A549 (cell line): ENCODE measurements at regions not wholly inside any gene's neighbourhood (a gene's known extent, or its start where the extent isn't known, plus 50 kb on each side); places are given as distances from the start of the nearest gene placed in this dataset.

ENCODE experiments used
- ATAC-seq, 2 experiments: fragments of 200-7000 bp in 1 of 2; fragments of >200 bp in 1 of 2; cut with Nextera tagmentation in 1 of 2; cut with Tn5 transposase in 1 of 2; 3 replicates each; pipeline versions ENCODE4 v1.8.0 to v1.9.1; 2018 to 2020; ENCODE audit warnings: mild to moderate bottlenecking in 1 of 2, moderate library complexity in 1 of 2
- CTCF ChIA-PET: fragments of 300-600 bp; sonication (Branson Sonifier 250); formaldehyde crosslinking; extraction: SDS; loops from one replicate; lab custom pipeline; 2021; ENCODE audit warnings: antibody characterized with exemption, inconsistent platforms; lab: Yijun Ruan, JAX
- POLR2A ChIA-PET: fragments of 350-600 bp; formaldehyde crosslinking; extraction: SDS; loops from one replicate; lab custom pipeline; 2021; ENCODE audit warnings: antibody characterized with exemption, inconsistent platforms; lab: Yijun Ruan, JAX
- DNase-seq, 2 experiments: peaks; one replicate each; pipeline versions ENCODE4 v3.0.0 to v3.0.0-alpha.2; 2011 to 2016; ENCODE audit warnings: low read depth in 1 of 2, low spot score in 1 of 2
- FAIRE-seq: peaks from 2 replicates; lab custom pipeline; 2011; peaks lifted over from hg19 to GRCh38; lab: Jason Lieb, UNC
- H3K27ac ChIP-seq, 2 experiments: fragments of >200 bp; sonication (Bioruptor Twin); formaldehyde crosslinking; 3 replicates each; pipeline ENCODE4 v1.5.1; 2016 to 2017
- H3K4me1 ChIP-seq: fragments of >200 bp; sonication (Bioruptor Twin); formaldehyde crosslinking; 3 replicates; pipeline ENCODE4 v1.6.1; 2016
- H3K4me2 ChIP-seq: fragments of >200 bp; sonication (Bioruptor Twin); formaldehyde crosslinking; 3 replicates; pipeline ENCODE4 v1.6.1; 2016
- H3K4me3 ChIP-seq: fragments of >200 bp; sonication (Bioruptor Twin); formaldehyde crosslinking; 3 replicates; pipeline ENCODE4 v1.5.1; 2016
- H3K9me3 ChIP-seq: fragments of >200 bp; sonication (Bioruptor Twin); formaldehyde crosslinking; 3 replicates; pipeline ENCODE4 v1.6.1; 2016
- CEBPB ChIP-seq, 2 experiments: fragments of >200 bp in 1 of 2; sonication (Bioruptor Twin) in 1 of 2; formaldehyde crosslinking in 1 of 2; IDR thresholded peaks; 2 replicates each; pipeline ENCODE4 v1.6.1; 2012 to 2016
- EHF ChIP-seq: fragments of 250-450 bp; sonication (Bioruptor Pico); IDR thresholded peaks from 2 replicates; pipeline ENCODE4 v1.5.0; 2020; ENCODE audit warnings: mild to moderate bottlenecking
- EP300 ChIP-seq, 2 experiments: fragments of >200 bp; sonication (Bioruptor Twin); formaldehyde crosslinking; IDR thresholded peaks; 2 replicates in 1 of 2; 3 replicates in 1 of 2; pipeline ENCODE4 v1.6.1; 2016 to 2017
- FOSB ChIP-seq: fragments of 250-450 bp; sonication (Bioruptor Pico); IDR thresholded peaks from 2 replicates; pipeline ENCODE4 v1.5.0; 2020; ENCODE audit warnings: mild to moderate bottlenecking, moderate library complexity
- FOXS1 ChIP-seq: fragments of 250-450 bp; sonication (Bioruptor Pico); IDR thresholded peaks from 2 replicates; pipeline ENCODE4 v1.5.0; 2020; ENCODE audit warnings: mild to moderate bottlenecking, moderate library complexity
- HOXA7 ChIP-seq: fragments of 250-450 bp; sonication (Bioruptor Pico); IDR thresholded peaks from 2 replicates; pipeline ENCODE4 v1.5.0; 2020; ENCODE audit warnings: mild to moderate bottlenecking, moderate library complexity
- HOXB5 ChIP-seq: fragments of 250-450 bp; sonication (Bioruptor Pico); IDR thresholded peaks from 2 replicates; pipeline ENCODE4 v1.5.0; 2020; ENCODE audit warnings: mild to moderate bottlenecking, moderate library complexity
- RAD21 ChIP-seq, 2 experiments: fragments of >200 bp in 1 of 2; sonication (Bioruptor Twin) in 1 of 2; formaldehyde crosslinking in 1 of 2; IDR thresholded peaks in 1 of 2; conservative IDR thresholded peaks in 1 of 2; 2 replicates in 1 of 2; 3 replicates in 1 of 2; pipeline ENCODE4 v1.6.1; 2012 to 2018; ENCODE audit warnings: inconsistent platforms in 1 of 2
- RFX5 ChIP-seq: fragments of 450-650 bp; IDR thresholded peaks from 2 replicates; pipeline ENCODE4 v1.7.1; 2014; ENCODE audit warnings: antibody characterized with exemption, mild to moderate bottlenecking, moderate library complexity
- ZC3H11A ChIP-seq: fragments of 450-650 bp; IDR thresholded peaks from 2 replicates; pipeline ENCODE4 v1.6.1; 2014; ENCODE audit warnings: antibody characterized with exemption, mild to moderate bottlenecking
- ZFP36 ChIP-seq: fragments of 450-650 bp; IDR thresholded peaks from 2 replicates; pipeline ENCODE4 v1.6.1; 2014; ENCODE audit warnings: borderline replicate concordance; ENCODE audit not compliant: partially characterized antibody
- ZSCAN20 ChIP-seq: fragments of 250-450 bp; sonication (Bioruptor Pico); IDR thresholded peaks from 2 replicates; pipeline ENCODE4 v1.8.0; 2022; ENCODE audit warnings: mild to moderate bottlenecking, moderate library complexity
- WGBS: methylation state at CpG from one replicate; pipeline ENCODE4 v1.1.6; 2017; ENCODE audit errors: missing lambda C conversion rate; 5-methylcytosine and 5-hydroxymethylcytosine counted together
- TF ChIP-seq, protein P1 (sequence below): fragments of >200 bp; sonication (Bioruptor Twin); formaldehyde crosslinking; IDR thresholded peaks from 3 replicates; pipeline ENCODE4 v1.5.1; 2016
- TF ChIP-seq, protein P2 (sequence below): fragments of 200-600 bp; sonication (generic); IDR thresholded peaks from 2 replicates; pipeline ENCODE4 v1.6.1; 2016; ENCODE audit warnings: antibody characterized with exemption, mild to moderate bottlenecking, moderate library complexity
- TF ChIP-seq, protein P3 (sequence below): fragments of 450-650 bp; IDR thresholded peaks from 2 replicates; pipeline ENCODE4 v1.6.1; 2014; ENCODE audit warnings: antibody characterized with exemption
- TF ChIP-seq, protein P4 (sequence below): IDR thresholded peaks from 2 replicates; pipeline ENCODE4 v1.6.1; 2012

DNA sequence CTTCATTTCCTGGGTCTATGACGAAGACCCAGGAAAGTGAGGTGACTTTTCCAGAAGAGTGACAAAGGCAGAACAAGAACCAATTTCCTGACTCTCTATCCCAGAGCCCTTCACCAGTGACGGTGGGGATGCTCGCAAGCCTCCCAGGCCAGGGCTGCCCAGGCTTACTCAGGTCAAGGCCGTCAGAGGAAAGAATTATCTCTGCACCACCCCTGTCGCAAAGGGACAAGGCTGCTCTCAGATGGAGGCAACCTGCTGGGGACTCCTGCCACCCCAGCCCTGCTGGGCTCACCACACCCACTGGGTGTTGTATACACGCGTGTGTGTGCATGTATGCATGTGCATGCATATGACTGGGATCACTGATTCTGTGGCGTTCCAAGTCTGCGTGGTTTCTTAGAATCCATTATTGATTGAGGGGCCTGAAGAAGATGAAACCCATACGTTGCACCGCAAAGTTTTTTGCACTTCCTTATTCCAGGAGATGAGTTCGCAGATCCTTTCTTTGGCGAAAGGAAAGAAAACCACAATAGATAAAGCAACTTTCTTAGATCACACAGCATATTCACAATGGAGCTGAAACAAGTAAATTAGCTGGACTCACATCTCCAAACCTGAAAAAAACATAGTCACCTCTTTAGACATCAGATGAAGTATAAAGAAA is 255.8 kb downstream of the RHOU start:
- no peak for FAIRE-seq
- no peak for DNase-seq
- TF ChIP-seq, protein P1, sequence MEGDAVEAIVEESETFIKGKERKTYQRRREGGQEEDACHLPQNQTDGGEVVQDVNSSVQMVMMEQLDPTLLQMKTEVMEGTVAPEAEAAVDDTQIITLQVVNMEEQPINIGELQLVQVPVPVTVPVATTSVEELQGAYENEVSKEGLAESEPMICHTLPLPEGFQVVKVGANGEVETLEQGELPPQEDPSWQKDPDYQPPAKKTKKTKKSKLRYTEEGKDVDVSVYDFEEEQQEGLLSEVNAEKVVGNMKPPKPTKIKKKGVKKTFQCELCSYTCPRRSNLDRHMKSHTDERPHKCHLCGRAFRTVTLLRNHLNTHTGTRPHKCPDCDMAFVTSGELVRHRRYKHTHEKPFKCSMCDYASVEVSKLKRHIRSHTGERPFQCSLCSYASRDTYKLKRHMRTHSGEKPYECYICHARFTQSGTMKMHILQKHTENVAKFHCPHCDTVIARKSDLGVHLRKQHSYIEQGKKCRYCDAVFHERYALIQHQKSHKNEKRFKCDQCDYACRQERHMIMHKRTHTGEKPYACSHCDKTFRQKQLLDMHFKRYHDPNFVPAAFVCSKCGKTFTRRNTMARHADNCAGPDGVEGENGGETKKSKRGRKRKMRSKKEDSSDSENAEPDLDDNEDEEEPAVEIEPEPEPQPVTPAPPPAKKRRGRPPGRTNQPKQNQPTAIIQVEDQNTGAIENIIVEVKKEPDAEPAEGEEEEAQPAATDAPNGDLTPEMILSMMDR: no peak
- no peak for TF ChIP-seq FOSB
- no peak for TF ChIP-seq ZFP36
- no peak for TF ChIP-seq HOXA7
- TF ChIP-seq FOXS1 (CRISPR knock-in tag): no peak
- TF ChIP-seq ZC3H11A: no peak
- TF ChIP-seq, protein P2, sequence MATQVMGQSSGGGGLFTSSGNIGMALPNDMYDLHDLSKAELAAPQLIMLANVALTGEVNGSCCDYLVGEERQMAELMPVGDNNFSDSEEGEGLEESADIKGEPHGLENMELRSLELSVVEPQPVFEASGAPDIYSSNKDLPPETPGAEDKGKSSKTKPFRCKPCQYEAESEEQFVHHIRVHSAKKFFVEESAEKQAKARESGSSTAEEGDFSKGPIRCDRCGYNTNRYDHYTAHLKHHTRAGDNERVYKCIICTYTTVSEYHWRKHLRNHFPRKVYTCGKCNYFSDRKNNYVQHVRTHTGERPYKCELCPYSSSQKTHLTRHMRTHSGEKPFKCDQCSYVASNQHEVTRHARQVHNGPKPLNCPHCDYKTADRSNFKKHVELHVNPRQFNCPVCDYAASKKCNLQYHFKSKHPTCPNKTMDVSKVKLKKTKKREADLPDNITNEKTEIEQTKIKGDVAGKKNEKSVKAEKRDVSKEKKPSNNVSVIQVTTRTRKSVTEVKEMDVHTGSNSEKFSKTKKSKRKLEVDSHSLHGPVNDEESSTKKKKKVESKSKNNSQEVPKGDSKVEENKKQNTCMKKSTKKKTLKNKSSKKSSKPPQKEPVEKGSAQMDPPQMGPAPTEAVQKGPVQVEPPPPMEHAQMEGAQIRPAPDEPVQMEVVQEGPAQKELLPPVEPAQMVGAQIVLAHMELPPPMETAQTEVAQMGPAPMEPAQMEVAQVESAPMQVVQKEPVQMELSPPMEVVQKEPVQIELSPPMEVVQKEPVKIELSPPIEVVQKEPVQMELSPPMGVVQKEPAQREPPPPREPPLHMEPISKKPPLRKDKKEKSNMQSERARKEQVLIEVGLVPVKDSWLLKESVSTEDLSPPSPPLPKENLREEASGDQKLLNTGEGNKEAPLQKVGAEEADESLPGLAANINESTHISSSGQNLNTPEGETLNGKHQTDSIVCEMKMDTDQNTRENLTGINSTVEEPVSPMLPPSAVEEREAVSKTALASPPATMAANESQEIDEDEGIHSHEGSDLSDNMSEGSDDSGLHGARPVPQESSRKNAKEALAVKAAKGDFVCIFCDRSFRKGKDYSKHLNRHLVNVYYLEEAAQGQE: no peak
- TF ChIP-seq, protein P3, sequence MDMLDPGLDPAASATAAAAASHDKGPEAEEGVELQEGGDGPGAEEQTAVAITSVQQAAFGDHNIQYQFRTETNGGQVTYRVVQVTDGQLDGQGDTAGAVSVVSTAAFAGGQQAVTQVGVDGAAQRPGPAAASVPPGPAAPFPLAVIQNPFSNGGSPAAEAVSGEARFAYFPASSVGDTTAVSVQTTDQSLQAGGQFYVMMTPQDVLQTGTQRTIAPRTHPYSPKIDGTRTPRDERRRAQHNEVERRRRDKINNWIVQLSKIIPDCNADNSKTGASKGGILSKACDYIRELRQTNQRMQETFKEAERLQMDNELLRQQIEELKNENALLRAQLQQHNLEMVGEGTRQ: no peak
- no peak for TF ChIP-seq RAD21 (conservative IDR thresholded peaks at IDR 0.05 in 1 of 2, IDR thresholded peaks at IDR 0.05 in 1 of 2)
- TF ChIP-seq, protein P4, sequence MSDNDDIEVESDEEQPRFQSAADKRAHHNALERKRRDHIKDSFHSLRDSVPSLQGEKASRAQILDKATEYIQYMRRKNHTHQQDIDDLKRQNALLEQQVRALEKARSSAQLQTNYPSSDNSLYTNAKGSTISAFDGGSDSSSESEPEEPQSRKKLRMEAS: no peak
- ChIA-PET POLR2A (no interaction called here), CTCF (no interaction called here)
- Histone ChIP-seq H3K4me1 (no peaks in the 10 kb centered on the region), H3K9me3 (no peaks in the 10 kb centered on the region), H3K4me2 (no peak overlapping the region), H3K4me3 (no peak overlapping the region), H3K27ac (no peak overlapping the region)
- 95% methylated on average over 13 of the region's 13 CpGs for WGBS
- no peak for ATAC-seq

DNA sequence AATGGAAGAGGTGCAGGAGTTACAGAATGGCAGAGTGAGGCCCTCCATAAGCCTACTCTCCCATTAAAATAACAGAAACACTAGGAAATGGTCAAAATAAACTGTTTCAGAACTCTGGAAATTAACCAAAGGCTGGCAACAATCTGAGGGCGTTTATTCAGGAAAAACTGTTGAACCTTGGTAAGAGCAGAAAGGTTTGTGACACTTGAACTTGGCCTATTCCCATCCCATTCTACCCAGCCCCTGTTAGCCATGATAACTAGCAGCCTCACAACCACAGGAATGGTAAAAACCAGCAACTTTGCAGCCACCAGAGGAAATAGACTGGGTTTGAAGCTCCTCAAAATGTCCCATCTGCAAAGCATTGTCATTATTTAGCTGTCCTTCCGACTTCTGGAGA is 256.8 kb downstream of the RHOU start:
- ATAC-seq (no peak), DNase-seq (no peak), FAIRE-seq (no peak)
- Histone ChIP-seq H3K9me3 (no peaks in the 10 kb centered on the region), H3K27ac (no peak overlapping the region), H3K4me2 (no peak overlapping the region), H3K4me1 (no peaks in the 10 kb centered on the region), H3K4me3 (no peak overlapping the region)
- no peak for TF ChIP-seq ZSCAN20 (CRISPR knock-in tag)
- TF ChIP-seq CEBPB (IDR thresholded peaks at IDR 0.05): no peak
- TF ChIP-seq EHF (CRISPR knock-in tag): no peak
- no peak for TF ChIP-seq EP300 (IDR thresholded peaks at IDR 0.05)
- TF ChIP-seq HOXB5: no peak
- no peak for TF ChIP-seq RFX5
- 55% methylated on average over 2 of the region's 2 CpGs for WGBS
- ChIA-PET POLR2A (no interaction called here), CTCF (interaction anchor here (1.0 kb wide), 1 partner anchor 9 kb away, joined by 3 read pairs; no protein-coding TSS in a partner anchor)
